RKO (cell line): ENCODE measurements at regions not wholly inside any gene's neighbourhood (a gene's known extent, or its start where the extent isn't known, plus 50 kb on each side); places are given as distances from the start of the nearest gene placed in this dataset.

Experiments
- DNase-seq: peaks from one replicate; pipeline ENCODE4 v3.0.0-alpha.2; 2016; ENCODE audit warnings: low spot score

GRCh38 chr10:1952126-1953095, 215.1 kb upstream of the ADARB2 start:
- DNase-seq: no peak

GRCh38 chr10:1950803-1951495, 213.6 kb upstream of the ADARB2 start:
- no peak for DNase-seq

- DNase-seq: no peak
Observed at GRCh38 chr10:1947464-1948003, 210.2 kb upstream of the ADARB2 start.

- no peak for DNase-seq
Observed at GRCh38 chr10:1944487-1944886, 207.2 kb upstream of the ADARB2 start.

- DNase-seq: no peak
Observed at GRCh38 chr10:1942478-1942877, 205.2 kb upstream of the ADARB2 start.

- no peak for DNase-seq
Observed at GRCh38 chr10:1939016-1939415, 201.7 kb upstream of the ADARB2 start.

GRCh38 chr10:1938317-1938716, 201.0 kb upstream of the ADARB2 start:
- DNase-seq: no peak

- DNase-seq: no peak
Observed at GRCh38 chr10:1935912-1936311, 198.6 kb upstream of the ADARB2 start.

GRCh38 chr10:1933215-1933614, 195.9 kb upstream of the ADARB2 start:
- DNase-seq: no peak

- DNase-seq: no peak
Observed at GRCh38 chr10:1932692-1933094, 195.4 kb upstream of the ADARB2 start.

- DNase-seq: no peak
Observed at GRCh38 chr10:1928606-1929005, 191.3 kb upstream of the ADARB2 start.

- DNase-seq: no peak
Observed at GRCh38 chr10:1923998-1924397, 186.7 kb upstream of the ADARB2 start.

- no peak for DNase-seq
Observed at GRCh38 chr10:1923586-1923985, 186.3 kb upstream of the ADARB2 start.

- DNase-seq: no peak
Observed at GRCh38 chr10:1920941-1921340, 183.6 kb upstream of the ADARB2 start.

GRCh38 chr10:1920127-1920526, 182.8 kb upstream of the ADARB2 start:
- DNase-seq: no peak

- no peak for DNase-seq
Observed at GRCh38 chr10:1911771-1912170, 174.4 kb upstream of the ADARB2 start.

- no peak for DNase-seq
Observed at GRCh38 chr10:1903982-1904381, 166.7 kb upstream of the ADARB2 start.

GRCh38 chr10:1896153-1896552, 158.8 kb upstream of the ADARB2 start:
- DNase-seq: no peak

GRCh38 chr10:1895691-1896090, 158.4 kb upstream of the ADARB2 start:
- DNase-seq: no peak

- no peak for DNase-seq
Observed at GRCh38 chr10:1894912-1895311, 157.6 kb upstream of the ADARB2 start.

GRCh38 chr10:1893941-1894340, 156.6 kb upstream of the ADARB2 start:
- DNase-seq: no peak

GRCh38 chr10:1886039-1886438, 148.7 kb upstream of the ADARB2 start:
- DNase-seq: no peak

- DNase-seq: no peak
Observed at GRCh38 chr10:1882728-1883127, 145.4 kb upstream of the ADARB2 start.
